Thymus (tissue), 11 donors: ENCODE measurements at regions not wholly inside any gene's neighbourhood (a gene's known extent, or its start where the extent isn't known, plus 50 kb on each side); places are given as distances from the start of the nearest gene placed in this dataset.
A peak's percentile ranks its signal among the peaks of the same experiment; 100 is the strongest.

Experiments
- DNase-seq, 9 donors: peaks; one replicate each; pipeline ENCODE4 v3.0.0-alpha.2; 2013; ENCODE audit warnings: low spot score in 9 of 9, low read depth in 6 of 9, missing footprints in 1 of 9
- H3K27ac ChIP-seq, 2 donors: one replicate each; pipeline ENCODE4 v1.5.1; 2013; ENCODE audit warnings: control low read depth in 1 of 2, low read depth in 1 of 2, low read length in 1 of 2, mild to moderate bottlenecking in 1 of 2, moderate library complexity in 1 of 2
- H3K27me3 ChIP-seq, 2 donors: one replicate each; pipeline ENCODE4 v1.5.1; 2013; ENCODE audit warnings: low read length in 1 of 2; ENCODE audit not compliant: control insufficient read depth in 2 of 2, insufficient read depth in 1 of 2
- H3K36me3 ChIP-seq, 2 donors: one replicate each; pipeline ENCODE4 v1.5.1; 2013; ENCODE audit warnings: low read length in 1 of 2, mild to moderate bottlenecking in 1 of 2, moderate library complexity in 1 of 2; ENCODE audit not compliant: control insufficient read depth in 2 of 2, insufficient read depth in 2 of 2
- H3K4me1 ChIP-seq, 2 donors: one replicate each; pipeline ENCODE4 v1.5.1; 2013; ENCODE audit warnings: low read length in 2 of 2; ENCODE audit not compliant: control insufficient read depth in 2 of 2, insufficient read depth in 2 of 2
- H3K4me3 ChIP-seq, 2 donors: one replicate each; pipeline ENCODE4 v1.5.1; 2013; ENCODE audit warnings: low read length in 2 of 2, control low read depth in 1 of 2, mild to moderate bottlenecking in 1 of 2
- H3K9me3 ChIP-seq, 2 donors: one replicate each; pipeline ENCODE4 v1.5.1; 2013; ENCODE audit warnings: low read length in 1 of 2, mild to moderate bottlenecking in 1 of 2; ENCODE audit not compliant: control insufficient read depth in 2 of 2, insufficient read depth in 1 of 2
- WGBS: extraction: QIAGEN DNeasy Blood & Tissue Kit; methylation state at CpG from one replicate; pipeline ENCODE4 v1.1.7; 2013; 5-methylcytosine and 5-hydroxymethylcytosine counted together
- donor health status: healthy.

DNA sequence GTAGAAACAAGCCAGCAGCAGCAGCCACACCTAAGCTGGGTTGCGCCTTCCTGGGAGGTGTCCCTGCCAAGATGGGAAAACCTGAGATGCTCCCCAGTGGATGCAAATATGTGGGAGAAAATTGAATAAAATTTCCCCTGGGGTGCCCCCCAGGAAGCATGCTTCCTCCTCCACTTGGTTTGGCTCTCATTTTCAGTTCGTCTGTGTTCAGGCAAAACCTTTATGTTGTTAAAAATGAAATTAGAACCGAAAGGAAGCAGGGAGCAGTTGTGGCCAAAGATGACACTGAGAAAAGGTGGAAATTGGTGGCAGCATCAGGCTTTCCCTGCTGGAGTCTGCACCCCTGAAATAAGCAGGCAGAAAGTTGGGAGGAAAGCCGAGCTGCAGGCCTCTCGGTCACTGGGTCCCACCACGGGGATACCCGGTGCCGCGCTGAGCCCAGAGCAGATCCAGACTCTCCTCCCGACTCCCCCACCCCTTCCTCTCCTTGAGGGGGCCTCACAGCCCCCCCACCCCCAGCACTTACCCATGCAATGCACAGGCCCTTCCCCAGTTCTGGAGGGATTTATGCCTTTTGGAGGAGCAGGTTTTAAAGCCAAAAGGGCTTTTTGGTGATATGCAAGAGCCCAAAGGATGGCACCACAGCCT is 267.7 kb upstream of the SPRED2 start:
- 87% methylated on average over 10 of the region's 10 CpGs for WGBS
- no peak overlapping the region for H3K4me3 ChIP-seq
- no peaks in the 10 kb centered on the region for H3K9me3 ChIP-seq
- DNase-seq, result peak in 1 of 9 donors; percentile 2
- H3K27ac ChIP-seq, result no peak overlapping the region
- no peaks in the 10 kb centered on the region for H3K4me1 ChIP-seq
- H3K36me3 ChIP-seq, result no peaks in the 10 kb centered on the region
- no peaks in the 10 kb centered on the region for H3K27me3 ChIP-seq

DNA sequence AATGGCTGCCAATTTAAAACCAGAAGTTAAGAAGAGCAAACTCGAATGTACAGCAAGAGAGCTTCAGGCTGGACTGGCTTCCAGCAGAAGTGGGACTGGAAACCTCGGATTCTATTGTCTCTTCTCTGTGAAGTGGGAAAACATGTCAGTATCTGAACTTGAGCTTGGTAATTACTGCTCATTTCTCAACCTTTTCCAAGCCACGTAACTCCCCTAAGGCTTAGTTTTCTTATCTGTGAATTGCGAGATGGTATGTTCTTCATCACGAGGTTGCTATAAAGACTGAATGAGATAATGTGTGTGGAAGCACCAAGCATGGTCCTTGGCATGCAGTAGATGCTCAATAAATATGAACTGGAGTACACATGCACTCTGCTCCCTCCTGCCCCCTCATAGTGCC is 259.4 kb upstream of the SPRED2 start:
- 96% methylated on average over 5 of the region's 5 CpGs for WGBS

DNA sequence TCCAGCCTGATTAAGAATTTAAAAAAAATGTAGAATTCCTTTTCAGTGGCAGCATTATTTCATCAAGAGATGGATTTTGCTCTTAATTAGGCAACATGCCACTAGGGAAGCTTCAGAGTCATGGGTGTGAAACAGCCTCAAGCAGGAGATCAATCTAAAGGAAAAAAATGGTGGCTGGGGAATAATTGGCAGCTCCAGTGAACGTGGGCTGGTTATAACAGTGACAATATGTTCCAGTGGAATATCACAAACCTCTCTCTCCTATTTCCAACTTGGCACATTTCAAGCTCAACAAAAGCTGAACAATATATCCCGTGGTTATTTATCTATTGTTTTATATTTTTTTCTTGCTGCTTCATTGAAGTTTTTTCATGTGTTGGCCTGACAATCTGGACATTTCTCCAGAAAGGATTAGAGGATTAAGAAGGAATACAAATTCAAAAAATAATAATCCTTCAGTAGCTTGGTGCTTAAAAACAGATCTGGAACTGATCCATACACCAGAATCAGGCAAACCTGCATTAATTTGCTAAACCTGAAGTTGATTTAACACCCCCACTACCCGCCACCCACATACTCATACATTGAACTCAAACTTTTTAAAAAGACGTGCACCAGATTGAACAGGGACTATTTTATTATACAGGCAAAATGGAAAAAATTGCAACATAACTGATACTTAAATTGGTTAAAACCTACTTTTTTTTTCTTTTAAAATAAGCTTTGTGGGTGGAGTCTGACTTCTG is 255.9 kb upstream of the SPRED2 start:
- Histone ChIP-seq H3K4me3 (no peak overlapping the region), H3K27me3 (no peaks in the 10 kb centered on the region), H3K36me3 (no peaks in the 10 kb centered on the region), H3K9me3 (no peaks in the 10 kb centered on the region), H3K27ac (no peak overlapping the region), H3K4me1 (no peaks in the 10 kb centered on the region)
- 92% methylated on average over 4 of the region's 4 CpGs for WGBS
- DNase-seq, result no peak

More for the DNA sequence above, 259.4 kb upstream of the SPRED2 start:
- H3K9me3 ChIP-seq, result no peaks in the 10 kb centered on the region
- no peaks in the 10 kb centered on the region for H3K36me3 ChIP-seq
- H3K4me3 ChIP-seq, result no peak overlapping the region
- H3K27ac ChIP-seq, result no peak overlapping the region
- DNase-seq, result no peak
- H3K27me3 ChIP-seq, result no peaks in the 10 kb centered on the region
- no peaks in the 10 kb centered on the region for H3K4me1 ChIP-seq

DNA sequence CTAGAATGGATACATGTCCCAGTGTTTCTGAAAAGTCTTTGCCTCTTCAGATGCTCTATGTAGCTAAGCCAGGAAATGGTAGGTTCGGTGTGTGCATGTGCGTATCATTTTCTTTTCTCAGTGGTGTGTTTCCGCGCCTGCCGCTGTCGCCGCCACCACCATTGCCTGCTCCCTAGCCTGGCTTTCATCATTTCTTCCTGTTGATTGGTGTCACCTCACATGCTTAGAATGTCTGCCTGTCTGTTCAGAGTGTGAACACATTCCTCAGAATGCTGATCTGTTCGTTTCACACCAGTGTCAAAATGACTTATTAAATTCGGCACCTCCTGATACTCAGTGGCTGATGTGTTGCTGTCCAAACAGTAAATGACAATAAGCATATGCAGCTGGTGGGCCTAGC is 255.2 kb upstream of the SPRED2 start:
- no peaks in the 10 kb centered on the region for H3K9me3 ChIP-seq
- WGBS, result 93% methylated on average over 9 of the region's 9 CpGs
- no peak for DNase-seq
- H3K27me3 ChIP-seq, result no peaks in the 10 kb centered on the region
- H3K4me1 ChIP-seq, result no peaks in the 10 kb centered on the region
- H3K36me3 ChIP-seq, result no peaks in the 10 kb centered on the region
- no peak overlapping the region for H3K27ac ChIP-seq
- no peak overlapping the region for H3K4me3 ChIP-seq

GRCh38 chr2:65686928-65687521 is 254.6 kb upstream of the SPRED2 start:
- no peak overlapping the region for H3K27ac ChIP-seq
- no peaks in the 10 kb centered on the region for H3K27me3 ChIP-seq
- H3K9me3 ChIP-seq, result no peaks in the 10 kb centered on the region
- no peaks in the 10 kb centered on the region for H3K36me3 ChIP-seq
- no peaks in the 10 kb centered on the region for H3K4me1 ChIP-seq
- WGBS, result 71% methylated on average over 5 of the region's 5 CpGs
- H3K4me3 ChIP-seq, result no peak overlapping the region
- no peak for DNase-seq

DNA sequence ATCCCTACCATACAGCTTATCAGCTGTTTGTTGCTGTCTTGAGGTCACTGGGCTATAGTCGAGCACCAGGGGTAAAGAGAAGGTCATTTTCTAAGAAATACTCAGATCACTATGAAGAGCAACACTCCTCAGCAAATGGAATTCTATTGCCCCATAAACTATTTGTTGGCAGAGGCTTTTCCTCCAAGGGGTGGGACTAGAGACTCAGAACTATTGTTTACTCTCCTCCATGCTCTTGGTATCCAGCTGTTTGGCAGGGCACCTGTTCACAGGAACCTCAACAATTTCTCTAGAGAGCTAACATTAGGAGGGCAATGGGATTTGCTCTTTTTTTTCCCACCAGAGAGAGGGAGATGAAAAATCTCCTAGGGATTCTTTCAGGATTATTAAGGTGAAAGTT is 249.1 kb upstream of the SPRED2 start:
- H3K36me3 ChIP-seq, result no peaks in the 10 kb centered on the region
- no peaks in the 10 kb centered on the region for H3K9me3 ChIP-seq
- no peak for DNase-seq
- 85% methylated on average over 1 of the region's 1 CpG for whole genome bisulfite sequencing
- H3K27ac ChIP-seq, result no peak overlapping the region
- no peaks in the 10 kb centered on the region for H3K27me3 ChIP-seq
- no peaks in the 10 kb centered on the region for H3K4me1 ChIP-seq
- H3K4me3 ChIP-seq, result no peak overlapping the region

DNA sequence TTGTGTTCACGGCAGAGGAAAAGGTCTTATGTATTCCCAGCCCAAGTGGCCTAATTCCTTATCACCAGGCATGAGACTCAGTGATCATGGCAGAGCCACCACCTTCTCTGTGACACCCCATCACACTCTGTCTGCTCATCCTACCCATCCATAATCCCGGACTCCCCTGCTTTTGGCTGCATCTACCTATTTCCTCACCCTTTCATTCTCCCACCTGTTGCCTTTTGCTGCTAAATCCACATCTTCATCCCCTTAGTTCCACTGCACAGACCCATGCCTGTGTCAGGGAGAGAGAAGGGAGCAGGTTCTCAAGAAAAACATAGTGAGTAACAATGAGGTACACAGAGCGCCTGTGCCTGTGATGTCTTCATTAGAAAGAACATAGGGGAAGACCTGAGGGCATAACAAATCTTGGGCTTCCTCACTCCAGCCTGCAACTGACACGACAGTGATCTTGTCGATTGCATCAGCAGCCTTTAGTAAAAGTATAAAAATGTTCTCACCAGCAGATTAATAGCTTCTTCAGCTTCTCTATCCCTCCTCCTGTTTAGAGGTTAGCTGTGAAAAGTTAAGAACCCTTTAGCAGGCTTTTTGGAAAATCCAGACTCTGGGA is 246.5 kb upstream of the SPRED2 start:
- H3K4me1 ChIP-seq, result no peaks in the 10 kb centered on the region

GRCh38 chr2:65675350-65675749 is 243.0 kb upstream of the SPRED2 start:
- no peak for DNase-seq
- 97% methylated on average over 4 of the region's 4 CpGs for WGBS
- H3K9me3 ChIP-seq, result no peaks in the 10 kb centered on the region
- H3K4me1 ChIP-seq, result no peaks in the 10 kb centered on the region
- no peak overlapping the region for H3K27ac ChIP-seq
- H3K36me3 ChIP-seq, result no peaks in the 10 kb centered on the region
- no peaks in the 10 kb centered on the region for H3K27me3 ChIP-seq
- H3K4me3 ChIP-seq, result no peak overlapping the region

More for the DNA sequence above, 246.5 kb upstream of the SPRED2 start:
- no peak for DNase-seq
- Histone ChIP-seq H3K36me3 (no peaks in the 10 kb centered on the region), H3K27me3 (no peaks in the 10 kb centered on the region), H3K4me3 (no peak overlapping the region), H3K27ac (no peak overlapping the region), H3K9me3 (no peaks in the 10 kb centered on the region)
- WGBS, result 95% methylated on average over 5 of the region's 5 CpGs

GRCh38 chr2:65671670-65672242 is 239.4 kb upstream of the SPRED2 start:
- Histone ChIP-seq H3K36me3 (no peaks in the 10 kb centered on the region), H3K27me3 (no peaks in the 10 kb centered on the region), H3K4me3 (no peak overlapping the region), H3K27ac (no peak overlapping the region), H3K9me3 (peaks cover 0 to 8% of the 10 kb centered on the region in 2 donors), H3K4me1 (no peaks in the 10 kb centered on the region)
- 63% methylated on average over 2 of the region's 2 CpGs for WGBS
- no peak for DNase-seq
